ENCODE measurements at regions not wholly inside any gene's neighbourhood (a gene's known extent, or its start where the extent isn't known, plus 50 kb on each side); places are given as distances from the start of the nearest gene placed in this dataset.

DNA sequence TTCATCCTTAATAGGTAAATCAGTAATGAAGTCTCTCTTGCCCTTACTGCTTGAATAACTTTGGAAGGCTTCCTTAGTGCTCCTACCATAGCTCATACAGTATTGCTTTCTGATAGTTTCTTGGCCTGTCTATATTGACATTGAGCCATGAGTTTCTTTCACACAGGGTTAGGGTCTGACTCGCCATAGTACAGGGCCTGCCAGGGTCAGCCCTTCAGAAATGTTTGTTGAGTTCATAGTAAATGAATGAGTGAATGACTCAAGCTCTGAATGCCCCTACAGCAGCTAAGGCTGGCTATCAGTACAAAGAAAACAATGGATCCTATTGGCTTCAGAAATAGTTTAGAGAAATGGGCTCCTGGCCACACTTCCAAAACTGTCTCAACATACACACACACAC lies 65.0 kb upstream of the LRATD1 start (continued):
- TF ChIP-seq, protein P1, sequence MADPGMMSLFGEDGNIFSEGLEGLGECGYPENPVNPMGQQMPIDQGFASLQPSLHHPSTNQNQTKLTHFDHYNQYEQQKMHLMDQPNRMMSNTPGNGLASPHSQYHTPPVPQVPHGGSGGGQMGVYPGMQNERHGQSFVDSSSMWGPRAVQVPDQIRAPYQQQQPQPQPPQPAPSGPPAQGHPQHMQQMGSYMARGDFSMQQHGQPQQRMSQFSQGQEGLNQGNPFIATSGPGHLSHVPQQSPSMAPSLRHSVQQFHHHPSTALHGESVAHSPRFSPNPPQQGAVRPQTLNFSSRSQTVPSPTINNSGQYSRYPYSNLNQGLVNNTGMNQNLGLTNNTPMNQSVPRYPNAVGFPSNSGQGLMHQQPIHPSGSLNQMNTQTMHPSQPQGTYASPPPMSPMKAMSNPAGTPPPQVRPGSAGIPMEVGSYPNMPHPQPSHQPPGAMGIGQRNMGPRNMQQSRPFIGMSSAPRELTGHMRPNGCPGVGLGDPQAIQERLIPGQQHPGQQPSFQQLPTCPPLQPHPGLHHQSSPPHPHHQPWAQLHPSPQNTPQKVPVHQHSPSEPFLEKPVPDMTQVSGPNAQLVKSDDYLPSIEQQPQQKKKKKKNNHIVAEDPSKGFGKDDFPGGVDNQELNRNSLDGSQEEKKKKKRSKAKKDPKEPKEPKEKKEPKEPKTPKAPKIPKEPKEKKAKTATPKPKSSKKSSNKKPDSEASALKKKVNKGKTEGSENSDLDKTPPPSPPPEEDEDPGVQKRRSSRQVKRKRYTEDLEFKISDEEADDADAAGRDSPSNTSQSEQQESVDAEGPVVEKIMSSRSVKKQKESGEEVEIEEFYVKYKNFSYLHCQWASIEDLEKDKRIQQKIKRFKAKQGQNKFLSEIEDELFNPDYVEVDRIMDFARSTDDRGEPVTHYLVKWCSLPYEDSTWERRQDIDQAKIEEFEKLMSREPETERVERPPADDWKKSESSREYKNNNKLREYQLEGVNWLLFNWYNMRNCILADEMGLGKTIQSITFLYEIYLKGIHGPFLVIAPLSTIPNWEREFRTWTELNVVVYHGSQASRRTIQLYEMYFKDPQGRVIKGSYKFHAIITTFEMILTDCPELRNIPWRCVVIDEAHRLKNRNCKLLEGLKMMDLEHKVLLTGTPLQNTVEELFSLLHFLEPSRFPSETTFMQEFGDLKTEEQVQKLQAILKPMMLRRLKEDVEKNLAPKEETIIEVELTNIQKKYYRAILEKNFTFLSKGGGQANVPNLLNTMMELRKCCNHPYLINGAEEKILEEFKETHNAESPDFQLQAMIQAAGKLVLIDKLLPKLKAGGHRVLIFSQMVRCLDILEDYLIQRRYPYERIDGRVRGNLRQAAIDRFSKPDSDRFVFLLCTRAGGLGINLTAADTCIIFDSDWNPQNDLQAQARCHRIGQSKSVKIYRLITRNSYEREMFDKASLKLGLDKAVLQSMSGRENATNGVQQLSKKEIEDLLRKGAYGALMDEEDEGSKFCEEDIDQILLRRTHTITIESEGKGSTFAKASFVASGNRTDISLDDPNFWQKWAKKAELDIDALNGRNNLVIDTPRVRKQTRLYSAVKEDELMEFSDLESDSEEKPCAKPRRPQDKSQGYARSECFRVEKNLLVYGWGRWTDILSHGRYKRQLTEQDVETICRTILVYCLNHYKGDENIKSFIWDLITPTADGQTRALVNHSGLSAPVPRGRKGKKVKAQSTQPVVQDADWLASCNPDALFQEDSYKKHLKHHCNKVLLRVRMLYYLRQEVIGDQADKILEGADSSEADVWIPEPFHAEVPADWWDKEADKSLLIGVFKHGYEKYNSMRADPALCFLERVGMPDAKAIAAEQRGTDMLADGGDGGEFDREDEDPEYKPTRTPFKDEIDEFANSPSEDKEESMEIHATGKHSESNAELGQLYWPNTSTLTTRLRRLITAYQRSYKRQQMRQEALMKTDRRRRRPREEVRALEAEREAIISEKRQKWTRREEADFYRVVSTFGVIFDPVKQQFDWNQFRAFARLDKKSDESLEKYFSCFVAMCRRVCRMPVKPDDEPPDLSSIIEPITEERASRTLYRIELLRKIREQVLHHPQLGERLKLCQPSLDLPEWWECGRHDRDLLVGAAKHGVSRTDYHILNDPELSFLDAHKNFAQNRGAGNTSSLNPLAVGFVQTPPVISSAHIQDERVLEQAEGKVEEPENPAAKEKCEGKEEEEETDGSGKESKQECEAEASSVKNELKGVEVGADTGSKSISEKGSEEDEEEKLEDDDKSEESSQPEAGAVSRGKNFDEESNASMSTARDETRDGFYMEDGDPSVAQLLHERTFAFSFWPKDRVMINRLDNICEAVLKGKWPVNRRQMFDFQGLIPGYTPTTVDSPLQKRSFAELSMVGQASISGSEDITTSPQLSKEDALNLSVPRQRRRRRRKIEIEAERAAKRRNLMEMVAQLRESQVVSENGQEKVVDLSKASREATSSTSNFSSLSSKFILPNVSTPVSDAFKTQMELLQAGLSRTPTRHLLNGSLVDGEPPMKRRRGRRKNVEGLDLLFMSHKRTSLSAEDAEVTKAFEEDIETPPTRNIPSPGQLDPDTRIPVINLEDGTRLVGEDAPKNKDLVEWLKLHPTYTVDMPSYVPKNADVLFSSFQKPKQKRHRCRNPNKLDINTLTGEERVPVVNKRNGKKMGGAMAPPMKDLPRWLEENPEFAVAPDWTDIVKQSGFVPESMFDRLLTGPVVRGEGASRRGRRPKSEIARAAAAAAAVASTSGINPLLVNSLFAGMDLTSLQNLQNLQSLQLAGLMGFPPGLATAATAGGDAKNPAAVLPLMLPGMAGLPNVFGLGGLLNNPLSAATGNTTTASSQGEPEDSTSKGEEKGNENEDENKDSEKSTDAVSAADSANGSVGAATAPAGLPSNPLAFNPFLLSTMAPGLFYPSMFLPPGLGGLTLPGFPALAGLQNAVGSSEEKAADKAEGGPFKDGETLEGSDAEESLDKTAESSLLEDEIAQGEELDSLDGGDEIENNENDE (IDR thresholded peaks at IDR 0.05; ENCODE audit: insufficient replicate concordance, low read length): no peak
- no peak for TF ChIP-seq HDAC6 (IDR thresholded peaks at IDR 0.05; ENCODE audit: low read depth, low read length)
- no peak for TF ChIP-seq FOSL1 (IDR thresholded peaks at IDR 0.05; ENCODE audit: insufficient read depth, low read depth, low read length)
- TF ChIP-seq POLR2A (IDR thresholded peaks at IDR 0.05; ENCODE audit: control extremely low read depth in 1 of 2, low read depth in 2 of 2, low read length in 2 of 2): no peak
- TF ChIP-seq SAP30 (IDR thresholded peaks at IDR 0.05; ENCODE audit: insufficient read depth, insufficient replicate concordance, low read length): no peak
- TF ChIP-seq, protein P2, sequence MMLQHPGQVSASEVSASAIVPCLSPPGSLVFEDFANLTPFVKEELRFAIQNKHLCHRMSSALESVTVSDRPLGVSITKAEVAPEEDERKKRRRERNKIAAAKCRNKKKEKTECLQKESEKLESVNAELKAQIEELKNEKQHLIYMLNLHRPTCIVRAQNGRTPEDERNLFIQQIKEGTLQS (IDR thresholded peaks at IDR 0.05; ENCODE audit: insufficient read depth, low read depth, low read length): no peak
- no peak for TF ChIP-seq EZH2 (IDR thresholded peaks at IDR 0.05; ENCODE audit: low read depth, low read length, severe bottlenecking)
- TF ChIP-seq SIRT6 (IDR thresholded peaks at IDR 0.05; ENCODE audit: low read length): no peak
- TF ChIP-seq CHD1 (IDR thresholded peaks at IDR 0.05; ENCODE audit: low read depth, low read length): no peak
- no peak for TF ChIP-seq EGR1 (IDR thresholded peaks at IDR 0.05; ENCODE audit: borderline replicate concordance, low read depth, low read length)

Measured in H1 (cell line).